Lung (tissue), 11 donors: ENCODE measurements at regions not wholly inside any gene's neighbourhood (a gene's known extent, or its start where the extent isn't known, plus 50 kb on each side); places are given as distances from the start of the nearest gene placed in this dataset.

ENCODE experiments used
- ATAC-seq: fragments of 200-7000 bp; cut with Tn5 transposase; one replicate; pipeline ENCODE4 v1.9.1; 2020; ENCODE audit warnings: moderate number of reproducible peaks; ENCODE audit not compliant: insufficient read depth, low FRiP score
- DNase-seq, 3 donors: peaks; one replicate each; pipeline ENCODE4 v3.0.0-alpha.2; 2013 to 2017
- H3K27ac ChIP-seq, 2 donors: one replicate each; pipeline ENCODE4 v1.5.1; 2013; ENCODE audit warnings: mild to moderate bottlenecking in 2 of 2, moderate library complexity in 2 of 2, control low read depth in 1 of 2, inconsistent platforms in 1 of 2, low read depth in 1 of 2, low read length in 1 of 2
- H3K27me3 ChIP-seq, 3 donors: one replicate each; pipeline ENCODE4 v1.5.1; 2013; ENCODE audit warnings: low read length in 2 of 3; ENCODE audit not compliant: control insufficient read depth in 3 of 3, insufficient read depth in 3 of 3
- H3K36me3 ChIP-seq, 4 donors: one replicate each; pipeline ENCODE4 v1.5.1; 2013; ENCODE audit warnings: low read length in 4 of 4, mild to moderate bottlenecking in 1 of 4, moderate library complexity in 1 of 4; ENCODE audit not compliant: control insufficient read depth in 4 of 4, insufficient read depth in 4 of 4
- H3K4me1 ChIP-seq, 5 donors: one replicate each; pipeline ENCODE4 v1.5.1; 2013; ENCODE audit warnings: low read length in 5 of 5, mild to moderate bottlenecking in 2 of 5, moderate library complexity in 1 of 5; ENCODE audit not compliant: control insufficient read depth in 5 of 5, insufficient read depth in 5 of 5
- H3K4me3 ChIP-seq: one replicate; pipeline ENCODE4 v1.5.1; 2013; ENCODE audit warnings: mild to moderate bottlenecking, control low read depth, moderate library complexity
- H3K9ac ChIP-seq, 2 donors: one replicate each; pipeline ENCODE4 v1.5.1; 2013; ENCODE audit warnings: low read length in 2 of 2, control low read depth in 1 of 2; ENCODE audit not compliant: insufficient read depth in 1 of 2
- H3K9me3 ChIP-seq, 4 donors: one replicate each; pipeline ENCODE4 v1.5.1; 2013; ENCODE audit warnings: low read length in 3 of 4, mild to moderate bottlenecking in 1 of 4, moderate library complexity in 1 of 4; ENCODE audit not compliant: control insufficient read depth in 4 of 4, insufficient read depth in 3 of 4
- WGBS, 2 donors: extraction: QIAGEN DNeasy Blood & Tissue Kit; methylation state at CpG; one replicate each; pipeline ENCODE4 v1.1.7; 2013; 5-methylcytosine and 5-hydroxymethylcytosine counted together
- TF ChIP-seq, protein P1 (sequence below): IDR thresholded peaks from 2 replicates; pipeline ENCODE4 v1.5.1; 2012; ENCODE audit warnings: mild to moderate bottlenecking; ENCODE audit errors: control extremely low read depth, extremely low read depth
- donor health status: control.
- donor health status: control.
- donor health status: Bipolar disorder and iron deficiency.
- donor health status: healthy.
- donor health status: DM: yes; HTN: yes; CAD: no.

DNA sequence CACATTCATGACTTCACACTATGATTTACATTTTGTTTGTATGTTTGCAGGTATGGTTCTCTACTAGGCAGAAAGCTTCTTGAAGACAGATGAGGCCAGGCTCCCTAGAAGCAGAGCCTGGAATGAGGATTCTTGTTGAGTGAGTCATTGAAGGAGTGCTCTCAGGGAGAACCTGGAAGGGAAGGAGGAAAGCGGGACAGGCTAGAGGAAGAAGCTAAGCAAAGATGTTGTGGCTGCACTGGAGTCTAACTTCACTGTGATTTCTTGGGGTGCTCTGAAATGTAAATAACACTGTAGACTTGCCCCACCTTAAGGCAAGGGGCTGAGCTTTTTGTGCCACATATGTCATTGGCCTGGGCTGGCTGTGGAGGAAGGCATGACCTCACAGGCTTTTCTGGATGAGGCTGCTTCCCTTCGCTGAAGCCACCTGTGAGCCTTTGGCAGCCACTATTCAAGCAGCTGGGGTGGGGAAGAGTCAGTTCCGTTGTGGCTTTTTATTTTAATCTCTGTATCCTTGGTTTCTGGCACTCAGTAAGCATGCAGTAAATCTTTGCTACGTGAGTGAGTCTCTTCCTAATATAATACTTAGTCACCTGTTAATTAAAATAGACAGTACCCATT is 307.3 kb downstream of the SV2B start:
- 24 to 34% methylated on average over 4 of the region's 4 CpGs for WGBS, 2 donors
- TF ChIP-seq, protein P1, sequence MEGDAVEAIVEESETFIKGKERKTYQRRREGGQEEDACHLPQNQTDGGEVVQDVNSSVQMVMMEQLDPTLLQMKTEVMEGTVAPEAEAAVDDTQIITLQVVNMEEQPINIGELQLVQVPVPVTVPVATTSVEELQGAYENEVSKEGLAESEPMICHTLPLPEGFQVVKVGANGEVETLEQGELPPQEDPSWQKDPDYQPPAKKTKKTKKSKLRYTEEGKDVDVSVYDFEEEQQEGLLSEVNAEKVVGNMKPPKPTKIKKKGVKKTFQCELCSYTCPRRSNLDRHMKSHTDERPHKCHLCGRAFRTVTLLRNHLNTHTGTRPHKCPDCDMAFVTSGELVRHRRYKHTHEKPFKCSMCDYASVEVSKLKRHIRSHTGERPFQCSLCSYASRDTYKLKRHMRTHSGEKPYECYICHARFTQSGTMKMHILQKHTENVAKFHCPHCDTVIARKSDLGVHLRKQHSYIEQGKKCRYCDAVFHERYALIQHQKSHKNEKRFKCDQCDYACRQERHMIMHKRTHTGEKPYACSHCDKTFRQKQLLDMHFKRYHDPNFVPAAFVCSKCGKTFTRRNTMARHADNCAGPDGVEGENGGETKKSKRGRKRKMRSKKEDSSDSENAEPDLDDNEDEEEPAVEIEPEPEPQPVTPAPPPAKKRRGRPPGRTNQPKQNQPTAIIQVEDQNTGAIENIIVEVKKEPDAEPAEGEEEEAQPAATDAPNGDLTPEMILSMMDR: no peak
- ATAC-seq (peak; percentile 39), DNase-seq (peak in 2 of 3 donors; percentile 6 to 29)
- no peak overlapping the region for H3K4me3 ChIP-seq
- no peaks in the 10 kb centered on the region for H3K36me3 ChIP-seq
- H3K9me3 ChIP-seq: no peaks in the 10 kb centered on the region
- peaks cover 0 to 11% (median 0%) of the 10 kb centered on the region in 5 donors for H3K4me1 ChIP-seq
- no peaks in the 10 kb centered on the region for H3K27me3 ChIP-seq
- no peak overlapping the region for H3K9ac ChIP-seq
- H3K27ac ChIP-seq: no peak overlapping the region

DNA sequence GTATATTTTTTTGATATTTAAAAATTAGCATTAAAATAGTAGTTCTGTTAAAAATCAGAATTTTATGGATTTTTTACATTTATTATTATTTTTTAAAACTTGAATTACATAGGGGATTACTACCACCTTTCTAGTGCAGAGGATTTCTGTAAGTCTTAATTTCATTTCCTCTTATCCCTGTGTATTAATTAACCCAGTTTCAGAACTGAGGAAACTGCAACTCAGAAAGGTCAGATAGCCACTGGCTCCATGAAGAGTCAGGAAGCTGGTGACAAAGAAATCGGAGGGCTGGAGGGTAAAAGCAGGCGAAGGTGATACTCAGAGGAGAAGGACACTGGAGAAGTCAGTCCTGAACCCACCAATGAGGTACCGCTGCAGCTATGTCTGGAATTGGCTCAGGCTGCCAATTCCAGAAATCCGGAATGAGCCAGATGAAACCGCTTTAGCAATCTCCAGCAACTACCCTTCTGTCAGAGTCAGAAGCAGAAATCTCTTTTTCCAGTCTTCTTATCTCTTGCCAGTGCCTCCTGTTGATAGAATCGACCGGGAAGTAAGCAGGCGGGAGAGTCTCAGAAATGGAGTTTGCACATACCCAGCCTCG is 308.5 kb downstream of the SV2B start:
- peak overlapping the region in 1 of 2 donors; percentile 22 for H3K27ac ChIP-seq
- TF ChIP-seq, protein P1: no peak
- H3K36me3 ChIP-seq: no peaks in the 10 kb centered on the region
- no peak overlapping the region for H3K4me3 ChIP-seq
- DNase-seq: peak; percentile 65 to 92 (median 82)
- ATAC-seq: no peak
- no peaks in the 10 kb centered on the region for H3K27me3 ChIP-seq
- no peaks in the 10 kb centered on the region for H3K9me3 ChIP-seq
- H3K4me1 ChIP-seq: peaks cover 0 to 11% (median 0%) of the 10 kb centered on the region in 5 donors
- no peak overlapping the region for H3K9ac ChIP-seq
- 40 to 65% methylated on average over 9 of the region's 9 CpGs for WGBS, 2 donors

DNA sequence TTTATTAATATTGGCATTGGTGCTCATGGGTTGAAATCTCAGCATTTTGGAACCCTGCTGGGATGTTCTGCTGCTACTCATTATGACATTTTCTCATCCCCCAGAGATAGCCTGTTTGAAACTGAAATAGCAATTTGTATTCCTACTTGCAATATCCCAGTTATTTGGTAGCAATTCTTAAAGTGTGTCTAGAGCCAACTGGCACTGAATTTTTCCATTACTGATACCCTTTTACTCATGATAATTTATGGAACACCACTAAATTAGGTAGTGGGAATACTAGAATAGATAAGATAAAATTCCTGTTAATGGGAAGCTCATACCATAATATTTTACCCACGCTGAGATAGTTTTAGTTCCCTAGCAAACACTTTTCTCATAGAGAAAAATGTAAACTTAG is 309.3 kb downstream of the SV2B start:
- 61 to 80% methylated on average over 1 of the region's 1 CpG for WGBS, 2 donors
- Histone ChIP-seq H3K9ac (no peak overlapping the region), H3K4me1 (peaks cover 0 to 11% (median 0%) of the 10 kb centered on the region in 5 donors), H3K27me3 (no peaks in the 10 kb centered on the region), H3K4me3 (no peak overlapping the region), H3K9me3 (peaks cover 0 to 2% (median 0%) of the 10 kb centered on the region in 4 donors), H3K36me3 (no peaks in the 10 kb centered on the region), H3K27ac (no peak overlapping the region)
- TF ChIP-seq, protein P1: no peak
- peak in 2 of 3 donors; percentile 29 to 53 for DNase-seq
- ATAC-seq: no peak

DNA sequence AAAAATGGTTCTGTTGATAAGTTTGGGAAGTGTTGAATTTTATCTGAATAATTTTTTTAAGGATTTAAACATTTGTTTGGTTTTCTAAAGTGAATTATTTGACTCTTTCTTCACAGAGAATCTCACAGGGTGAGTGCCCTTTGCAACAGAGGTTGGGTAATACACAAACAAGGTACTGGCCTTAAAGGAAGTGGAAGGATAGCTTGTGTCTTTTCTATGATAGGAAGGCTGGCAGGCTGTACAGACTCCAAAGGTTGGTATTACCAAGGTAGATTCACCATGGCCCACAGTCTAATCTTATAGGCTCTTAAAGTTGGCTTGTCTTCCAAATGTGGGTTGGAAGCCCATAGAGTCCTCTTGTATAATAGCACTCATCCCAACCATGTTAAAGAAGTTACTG is 311.5 kb downstream of the SV2B start:
- TF ChIP-seq, protein P1: no peak
- no peak overlapping the region for H3K4me3 ChIP-seq
- H3K27ac ChIP-seq: no peak overlapping the region
- no peak overlapping the region for H3K9ac ChIP-seq
- H3K9me3 ChIP-seq: peaks cover 0 to 4% (median 0%) of the 10 kb centered on the region in 4 donors
- ATAC-seq: no peak
- H3K27me3 ChIP-seq: no peaks in the 10 kb centered on the region
- H3K36me3 ChIP-seq: no peaks in the 10 kb centered on the region
- no peak for DNase-seq
- peaks cover 0 to 11% (median 0%) of the 10 kb centered on the region in 5 donors for H3K4me1 ChIP-seq
